Renal pelvis (tissue), 1 donor: ENCODE measurements at regions not wholly inside any gene's neighbourhood (a gene's known extent, or its start where the extent isn't known, plus 50 kb on each side); places are given as distances from the start of the nearest gene placed in this dataset.
"Not testable (repeated sequence)": the region's sequence is repeated elsewhere in the genome, so short reads cannot be mapped to it uniquely, and the experiment has no call there.

Experiments
- DNase-seq: peaks from one replicate; pipeline ENCODE4 v3.0.0-alpha.2; 2013

DNA sequence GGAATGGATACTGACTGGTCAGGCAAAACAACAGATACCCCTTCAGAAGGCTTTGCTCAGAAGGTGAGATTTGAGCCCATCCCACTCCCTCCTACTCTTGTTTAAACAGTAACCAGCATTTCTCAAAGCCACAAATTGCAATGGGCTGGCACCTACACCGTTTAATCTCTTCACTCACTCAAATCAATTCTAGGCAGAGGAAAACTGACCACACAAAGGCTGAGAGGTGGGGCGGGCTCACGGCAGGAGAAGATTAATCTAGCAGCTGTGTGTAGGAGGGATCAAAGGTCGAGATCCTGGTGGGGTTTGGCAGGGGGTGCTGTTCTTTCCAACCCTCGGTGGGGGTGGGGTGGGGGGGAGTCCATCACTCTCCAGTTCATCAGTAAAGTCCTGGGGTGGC is 622.4 kb downstream of the BCOR start:
- DNase-seq, result no peak

DNA sequence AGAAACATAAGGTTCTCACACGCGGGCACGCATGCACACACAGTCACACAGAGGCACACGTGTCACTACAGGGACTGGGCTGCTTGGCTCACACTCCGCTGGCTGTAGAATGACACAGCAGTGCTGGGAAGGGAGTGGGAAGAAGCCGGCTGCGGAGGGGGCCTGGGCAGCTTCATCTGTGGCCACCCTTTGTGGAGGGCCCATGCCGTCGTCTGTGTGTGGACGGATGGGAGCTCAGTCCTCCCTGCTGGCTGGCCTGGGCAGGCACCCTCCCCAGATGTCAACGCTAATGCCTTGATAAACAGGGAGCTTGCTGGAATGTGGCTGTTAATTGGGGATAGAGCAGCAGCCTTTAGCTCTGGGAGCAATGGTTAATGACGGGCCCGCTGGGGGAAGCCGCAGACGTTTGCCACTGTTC is 621.1 kb downstream of the BCOR start:
- DNase-seq, result no peak

DNA sequence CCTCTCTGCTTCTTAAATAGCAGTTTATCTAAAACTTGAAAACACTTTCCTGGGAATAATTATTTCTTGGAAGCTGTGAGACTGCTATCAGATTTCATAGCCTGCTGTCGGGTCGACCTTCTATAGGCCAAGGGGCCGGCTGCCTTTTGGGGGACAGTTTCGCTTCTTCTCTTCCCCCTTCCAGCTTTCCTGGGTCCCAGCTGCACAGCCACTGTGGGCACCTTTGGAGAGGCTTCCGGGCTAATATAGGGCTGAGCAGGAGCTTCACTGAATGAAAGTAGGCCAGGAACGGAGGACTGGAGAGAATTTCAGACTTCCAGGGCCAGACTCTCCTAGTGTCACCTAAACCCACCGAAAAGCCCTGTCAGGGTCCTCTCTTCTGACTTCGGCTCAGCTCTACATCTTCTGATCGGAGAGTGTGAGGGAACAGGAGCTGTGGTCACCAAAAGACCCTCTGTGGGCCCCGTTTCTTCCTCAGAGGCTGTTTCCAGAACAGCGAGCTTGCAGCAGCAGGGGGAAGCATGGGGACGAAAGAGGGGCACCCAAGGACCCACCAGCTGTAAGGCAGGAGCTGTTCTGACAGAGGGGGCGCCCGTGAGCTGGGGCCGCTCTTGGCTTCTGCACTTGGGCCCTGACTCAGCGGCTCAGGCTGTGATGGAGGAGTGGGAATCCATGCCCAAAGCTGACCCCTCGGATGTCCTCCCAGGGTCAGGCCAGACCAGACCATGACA is 620.6 kb downstream of the BCOR start:
- DNase-seq, result no peak

DNA sequence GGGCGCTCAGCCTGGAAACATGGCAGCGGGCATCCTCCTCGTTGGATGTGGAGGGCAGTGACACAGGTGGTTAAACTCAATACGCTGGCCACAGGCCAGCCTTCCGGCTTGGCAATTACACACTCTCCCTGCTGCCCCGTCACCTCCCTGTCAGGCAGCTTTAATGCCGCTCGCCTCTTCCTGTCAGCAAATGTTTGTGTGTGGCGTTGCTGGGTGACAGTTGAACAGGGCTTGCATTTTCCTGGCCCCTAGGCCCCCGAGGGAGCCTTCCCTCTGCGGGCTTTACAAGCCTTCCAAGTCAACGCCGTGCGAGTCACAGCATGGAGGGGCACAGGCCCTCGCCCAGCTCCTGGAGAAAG is 620.0 kb downstream of the BCOR start:
- DNase-seq, result peak; percentile 82

DNA sequence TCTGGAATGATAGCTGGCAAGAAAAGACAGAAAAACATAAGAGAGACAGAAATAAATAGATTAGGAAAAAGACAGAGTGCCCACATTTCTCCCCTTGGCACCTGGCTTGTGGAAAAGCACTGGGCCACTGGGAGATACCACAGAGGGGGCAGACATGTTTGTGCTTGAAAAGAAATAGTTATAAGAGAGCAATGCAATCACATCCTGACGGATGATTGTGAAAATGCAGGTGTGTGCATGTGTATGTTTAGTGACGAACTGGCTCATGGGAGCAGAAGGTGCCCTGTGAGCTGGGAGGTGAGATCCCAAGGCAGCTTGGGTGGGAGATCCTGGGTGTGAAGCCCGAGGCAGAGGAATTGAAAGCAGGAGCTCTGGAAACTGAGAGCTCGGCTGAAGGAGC is 617.9 kb downstream of the BCOR start:
- no peak for DNase-seq

DNA sequence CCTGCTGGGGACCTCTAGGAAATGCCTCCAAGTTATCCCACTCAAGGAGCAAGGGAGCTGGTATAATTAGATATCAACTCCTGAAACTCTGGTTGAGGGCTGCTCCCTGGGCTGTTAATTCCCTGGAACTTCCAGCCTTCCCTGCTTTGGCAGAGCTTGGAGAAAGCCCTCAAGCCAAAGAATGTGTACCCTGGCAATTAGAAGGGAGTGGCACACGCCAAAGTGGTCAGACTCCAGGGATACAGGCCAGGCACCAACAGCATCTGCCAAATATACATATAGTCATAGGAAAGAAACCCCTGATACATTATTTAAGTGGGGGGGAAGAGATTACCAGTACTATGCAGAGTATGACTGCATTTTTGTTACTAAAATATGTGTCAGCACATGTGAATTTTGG is 616.8 kb downstream of the BCOR start:
- DNase-seq, result no peak

DNA sequence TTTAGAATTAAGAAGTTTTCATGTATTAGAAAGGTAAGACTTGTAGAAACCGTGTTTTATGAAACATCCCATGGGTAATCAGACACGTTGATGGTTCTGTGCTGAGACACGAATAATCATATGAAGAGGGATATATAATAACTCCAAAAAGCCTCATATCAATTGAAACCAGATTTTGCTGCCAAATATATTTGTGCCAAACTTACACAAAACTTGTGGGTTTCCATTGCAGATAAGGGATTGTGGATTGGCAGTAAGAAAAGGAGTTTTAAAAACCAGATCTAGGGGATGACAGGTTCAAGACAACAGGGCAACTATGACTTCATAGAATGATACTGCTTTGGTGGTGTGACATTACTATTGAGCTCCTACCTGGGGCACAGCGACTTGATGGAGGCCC is 616.1 kb downstream of the BCOR start:
- no peak for DNase-seq

DNA sequence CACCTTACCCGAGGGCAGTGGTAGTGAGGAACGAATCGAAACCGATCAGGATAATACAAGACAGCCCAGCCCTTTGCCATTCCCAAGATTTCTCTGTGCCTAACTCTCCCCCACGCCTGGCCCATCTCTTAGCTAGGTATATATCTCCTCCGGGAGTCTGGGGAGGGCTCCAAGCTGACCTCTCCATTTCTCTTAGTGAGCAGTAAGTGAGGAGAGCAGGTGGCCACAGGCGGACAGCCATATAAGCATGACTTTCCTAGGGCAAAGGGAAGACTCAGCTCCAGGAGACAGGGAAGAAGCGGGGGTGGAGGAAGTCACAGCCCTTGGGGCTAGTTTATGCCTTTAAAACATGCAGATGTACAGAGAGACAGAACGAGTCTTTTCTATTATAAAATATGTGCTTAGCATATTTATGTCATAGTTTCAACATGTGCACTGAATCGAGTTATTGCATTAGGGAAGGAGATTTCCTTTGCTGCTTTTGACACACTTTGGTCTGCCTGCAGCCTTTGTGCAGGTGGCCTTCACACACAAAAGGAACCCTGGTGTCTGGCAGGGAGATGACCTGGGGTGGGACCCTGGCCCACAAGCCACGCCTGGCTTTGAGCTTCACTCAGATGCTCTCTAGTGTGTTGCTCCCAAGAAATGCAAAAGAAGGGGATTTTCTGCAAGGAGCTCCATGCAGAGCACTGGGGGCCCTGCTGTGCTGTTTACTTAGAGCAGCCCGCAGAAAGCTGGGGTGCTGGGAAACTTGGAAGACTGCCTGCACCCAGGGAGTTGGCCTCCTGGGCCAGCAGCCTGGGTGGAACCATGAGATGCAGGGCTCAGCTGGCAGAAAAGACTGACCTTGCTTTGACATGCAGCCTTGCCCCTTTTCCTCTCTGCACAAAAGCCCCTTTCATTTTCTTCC is 613.3 kb downstream of the BCOR start:
- no peak for DNase-seq

DNA sequence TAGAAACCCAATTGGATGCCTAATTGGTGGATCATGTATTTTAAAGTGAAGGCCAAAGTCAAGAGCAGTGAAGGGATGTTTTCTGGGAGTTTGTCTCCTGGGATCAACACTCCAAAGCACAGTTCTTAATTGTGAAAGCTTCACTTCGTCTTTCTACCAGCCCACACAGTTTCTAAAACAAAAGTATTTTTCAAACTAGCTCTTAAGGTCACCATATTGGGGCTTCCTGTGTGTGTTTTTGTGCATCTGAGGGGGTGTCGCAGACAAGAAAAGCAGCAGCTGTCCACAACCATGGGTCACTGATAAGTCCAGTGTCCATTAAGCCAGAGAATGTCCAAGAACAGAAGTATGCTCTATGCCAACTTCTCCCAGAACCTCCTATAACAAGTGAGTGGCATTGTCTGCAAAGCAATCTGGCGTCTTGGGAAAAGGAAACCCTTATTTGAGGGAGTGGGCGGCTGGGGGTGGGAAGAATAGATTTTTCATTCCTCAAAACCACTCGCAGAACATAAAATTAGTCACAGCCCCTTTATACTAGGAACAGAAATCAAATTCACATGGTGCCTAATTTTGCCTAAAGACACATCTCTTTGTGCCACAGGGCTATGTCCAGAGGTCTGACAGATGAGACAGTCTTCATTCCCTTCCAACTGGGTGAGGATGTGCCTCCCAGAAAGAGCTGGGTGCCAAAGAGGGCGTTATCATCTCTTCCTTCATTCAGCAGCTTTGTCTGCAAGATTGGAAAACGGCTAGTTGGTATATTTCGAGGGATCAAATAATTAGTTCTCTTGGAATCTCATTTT is 610.4 kb downstream of the BCOR start:
- no peak for DNase-seq

DNA sequence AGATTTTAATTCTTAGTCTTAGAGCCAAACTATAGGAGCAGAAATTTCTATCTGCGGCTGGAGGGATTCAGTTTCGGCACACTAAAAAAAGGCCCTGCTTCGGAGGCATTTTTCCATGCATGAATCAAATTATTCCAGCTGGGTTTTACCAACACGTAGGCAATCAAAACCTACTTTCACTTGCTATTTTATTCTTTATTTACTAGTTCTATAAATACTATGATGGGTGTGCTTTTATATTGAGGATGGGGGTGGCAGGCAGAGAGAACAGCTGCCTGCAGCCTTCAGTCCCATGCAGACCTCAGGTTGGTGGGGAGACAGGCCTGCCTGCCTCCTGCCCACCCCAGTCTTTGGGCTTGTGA is 609.8 kb downstream of the BCOR start:
- no peak for DNase-seq

DNA sequence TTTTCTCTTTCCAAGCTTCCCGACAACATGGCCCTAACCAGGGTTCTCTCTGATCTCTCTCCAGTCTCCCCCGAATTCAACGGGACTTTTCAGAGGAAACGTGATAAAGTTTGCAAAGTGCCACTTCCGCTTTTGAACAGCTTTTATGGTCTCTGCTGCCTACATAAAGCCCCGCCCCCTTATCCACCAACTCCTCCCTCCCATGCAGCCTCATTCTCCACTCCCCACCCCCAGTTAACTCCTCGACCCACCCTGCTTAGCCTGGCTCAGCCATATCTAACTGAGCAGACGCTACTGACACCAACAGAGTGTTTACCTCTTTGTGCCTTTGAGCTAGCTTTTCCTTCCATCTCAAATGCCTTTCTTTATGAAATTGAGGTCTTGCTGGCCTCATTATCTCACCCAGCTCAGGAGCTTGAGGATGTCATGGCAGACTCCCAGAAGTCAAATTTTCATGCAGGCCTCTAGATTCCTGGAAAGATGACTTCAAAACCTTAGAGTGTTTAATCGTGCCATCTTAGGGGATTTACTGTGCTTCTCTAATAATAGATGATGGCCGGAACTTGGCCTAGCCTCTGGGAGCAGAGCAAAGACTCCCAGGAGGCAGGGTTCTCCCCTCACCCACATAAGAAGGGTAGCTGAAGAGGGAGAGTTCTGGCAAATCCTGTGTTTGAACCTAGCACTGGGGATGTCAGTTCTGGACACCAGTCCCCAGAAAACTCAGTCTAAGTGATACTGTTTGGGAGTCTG is 606.0 kb downstream of the BCOR start:
- no peak for DNase-seq

DNA sequence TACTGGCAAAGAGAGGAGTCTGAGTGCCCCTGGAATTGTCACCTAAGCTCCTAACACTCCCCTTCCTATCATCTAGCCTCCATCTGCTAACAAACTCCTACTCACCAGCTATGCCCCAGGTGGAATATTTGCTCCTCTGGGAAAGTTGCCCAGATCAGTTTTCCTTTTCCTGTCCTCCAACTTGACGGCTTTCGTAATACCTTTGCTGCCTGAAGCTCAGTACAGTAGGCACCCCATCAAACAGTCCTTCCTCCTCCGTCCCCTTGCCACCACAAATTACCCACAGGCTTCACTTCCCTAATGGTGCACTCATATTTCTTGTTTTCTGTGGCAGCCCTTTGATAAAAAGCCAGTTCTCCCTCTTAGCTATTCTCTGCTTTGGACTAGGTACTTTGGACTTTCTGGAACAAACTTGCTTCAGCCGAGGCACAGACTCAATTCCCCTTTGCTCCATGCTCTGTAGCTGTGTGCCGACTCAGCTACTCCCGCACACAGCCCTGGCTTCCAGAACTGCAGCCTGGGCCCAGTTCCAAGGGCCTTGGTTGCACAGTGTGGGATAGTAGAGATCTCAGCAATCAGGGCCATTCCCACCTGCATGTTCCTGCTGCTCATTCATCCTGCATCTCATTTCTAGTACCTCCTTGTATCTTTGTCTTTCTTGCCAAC is 605.1 kb downstream of the BCOR start:
- DNase-seq, result no peak

DNA sequence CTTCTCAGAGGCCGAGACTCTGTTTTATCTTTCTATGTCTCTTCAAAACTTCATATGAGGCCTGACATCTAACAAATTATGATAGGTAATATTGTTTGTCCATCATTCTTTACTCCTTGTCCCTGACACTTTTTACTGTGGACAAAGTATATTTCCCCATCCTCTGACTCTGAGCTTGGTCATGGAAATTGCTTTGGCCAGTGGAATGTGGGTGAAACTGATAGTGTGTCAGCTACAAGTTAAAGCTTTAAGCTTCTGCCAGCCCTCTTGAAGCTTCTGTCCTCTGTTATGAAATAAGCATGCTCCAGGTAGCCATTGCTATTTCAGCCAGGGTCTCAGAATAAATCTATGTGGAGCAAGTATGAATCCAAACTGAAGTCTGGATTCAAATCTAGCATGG is 604.6 kb downstream of the BCOR start:
- DNase-seq, result no peak

DNA sequence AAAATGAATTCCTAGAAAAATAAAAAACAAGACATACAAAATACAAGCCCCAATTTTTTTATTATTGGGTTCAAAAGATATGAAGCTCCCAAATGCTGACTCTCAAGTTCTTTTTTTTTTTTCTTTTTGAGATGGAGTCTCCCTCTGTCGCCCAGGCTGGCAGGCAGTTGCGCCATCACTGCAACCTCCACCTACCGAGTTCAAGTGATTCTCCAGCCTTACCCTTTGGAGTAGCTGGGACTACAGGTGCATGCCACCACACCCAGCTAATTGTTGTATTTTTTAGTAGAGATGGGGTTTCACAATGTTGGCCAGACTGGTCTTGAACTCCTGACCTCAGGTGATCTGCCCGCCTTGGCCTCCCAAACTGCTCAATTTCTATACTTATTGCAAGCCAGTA is 600.6 kb downstream of the BCOR start:
- not testable (repeated sequence) for DNase-seq

DNA sequence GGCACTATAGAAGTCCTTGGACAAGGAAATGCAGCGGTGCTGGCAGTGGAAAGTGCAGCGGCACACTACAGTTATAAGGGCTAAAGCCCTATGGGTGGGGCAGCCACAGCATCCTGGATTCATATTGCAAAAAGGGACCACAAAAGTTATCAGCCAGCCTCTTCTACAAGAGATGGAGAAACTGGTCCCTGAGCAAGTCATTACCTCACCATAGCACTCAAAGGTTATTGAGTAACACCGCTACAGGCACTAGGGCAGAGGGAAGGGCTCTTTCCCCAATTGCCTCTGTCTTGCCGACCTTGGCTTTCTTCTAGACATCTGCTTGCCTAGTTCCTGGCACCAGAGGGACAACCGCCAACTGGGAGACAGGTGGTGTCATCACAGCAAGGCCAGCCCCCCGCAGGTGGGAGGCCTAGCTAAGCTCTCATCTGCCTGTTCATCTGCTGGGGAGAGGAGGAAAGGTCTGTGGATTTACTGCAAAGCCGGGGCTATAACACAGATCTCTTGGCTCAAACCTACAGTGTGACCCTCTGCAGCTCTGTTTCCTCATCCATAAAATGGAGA is 600.0 kb downstream of the BCOR start:
- no peak for DNase-seq

DNA sequence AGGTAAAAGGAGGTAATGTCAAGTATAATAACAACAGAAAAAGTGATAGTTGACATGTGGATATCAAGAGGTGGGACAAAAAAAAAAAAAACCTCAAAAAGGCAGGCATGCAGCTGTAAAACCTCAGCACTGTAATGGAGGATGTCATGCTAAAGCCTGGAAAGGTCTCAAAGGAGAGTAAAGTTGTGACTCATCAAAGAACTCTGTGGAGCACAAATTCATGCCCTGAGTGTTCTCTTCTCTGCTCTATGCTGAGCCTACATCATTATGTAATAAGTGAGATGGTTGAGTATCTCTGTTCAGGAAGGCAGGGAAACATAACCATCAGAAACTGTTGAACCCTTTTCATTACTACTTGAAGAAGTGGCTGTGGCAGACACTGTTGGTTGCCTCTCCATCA is 597.8 kb downstream of the BCOR start:
- no peak for DNase-seq

DNA sequence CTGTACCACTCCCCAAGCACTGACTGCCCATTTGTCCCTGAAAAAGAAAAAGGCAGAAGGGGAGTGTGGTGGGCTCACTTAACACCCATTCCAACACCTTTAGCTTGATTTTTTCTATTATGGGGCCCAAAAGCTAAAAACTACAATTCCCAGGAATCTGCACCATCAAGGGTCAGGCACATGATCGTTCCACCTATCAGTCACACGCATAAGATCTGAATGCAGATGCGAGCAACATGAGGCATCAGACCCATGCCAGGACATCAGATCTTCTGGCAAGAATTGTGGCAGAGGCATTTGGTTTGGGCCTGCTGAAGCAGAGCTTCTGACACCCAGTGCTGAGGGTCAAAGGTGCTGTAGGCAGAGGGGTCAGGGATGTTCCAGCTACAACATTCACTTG is 595.9 kb downstream of the BCOR start:
- DNase-seq, result no peak

DNA sequence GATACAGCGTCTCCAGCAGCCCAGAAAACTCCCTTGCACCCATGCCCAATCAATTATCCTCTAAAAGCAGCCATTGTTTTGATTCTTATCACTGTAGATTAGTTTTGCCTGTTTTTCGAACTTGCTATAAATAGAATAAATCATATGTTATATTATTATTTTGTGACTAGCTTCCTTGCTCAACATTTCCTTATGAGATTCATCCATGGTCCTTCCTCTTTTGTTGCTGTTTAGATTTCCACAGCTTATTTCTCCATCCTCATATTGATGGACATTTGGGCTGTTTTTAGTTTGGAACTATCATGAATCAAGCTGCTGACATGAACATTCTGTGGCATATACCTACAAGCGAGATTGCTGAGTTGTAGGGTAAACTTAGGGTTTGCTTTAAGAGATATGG is 595.3 kb downstream of the BCOR start:
- DNase-seq, result no peak

DNA sequence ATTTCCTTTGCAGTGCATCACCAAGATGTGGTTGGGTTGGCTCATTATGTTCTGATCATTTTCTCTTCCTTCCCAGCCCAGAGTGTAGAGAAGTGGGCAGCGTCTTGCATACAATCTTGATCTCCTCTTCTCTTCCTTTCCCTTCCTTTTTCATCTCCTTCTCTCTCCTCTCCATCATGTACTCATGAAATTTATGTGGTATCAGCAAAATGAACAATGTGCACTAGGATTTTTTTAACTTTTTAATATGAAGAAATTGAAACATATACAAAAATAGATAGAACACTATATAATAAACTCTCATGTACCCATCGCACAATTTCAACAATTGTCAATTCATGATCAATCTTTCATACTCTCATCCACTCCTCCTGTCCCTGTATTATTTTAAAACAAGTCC is 593.5 kb downstream of the BCOR start:
- DNase-seq, result no peak

DNA sequence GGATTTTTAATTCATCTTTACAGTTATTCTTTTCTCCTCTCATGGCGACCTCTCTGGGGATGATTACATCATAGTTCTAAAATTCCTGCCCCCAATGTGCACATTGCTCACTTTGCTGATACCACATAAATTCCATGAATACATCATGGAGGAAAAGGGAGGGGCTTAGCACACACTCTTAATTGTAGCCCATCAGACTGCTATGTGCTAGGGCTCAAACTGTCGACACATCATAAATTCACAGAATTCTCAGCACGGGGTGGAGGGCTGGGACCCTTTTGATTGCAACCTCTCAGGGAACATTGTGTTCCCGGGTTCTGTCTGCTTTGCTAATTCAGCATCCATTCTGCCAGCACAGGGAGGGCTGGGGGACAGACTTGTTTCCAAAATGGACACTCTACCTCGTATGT is 592.9 kb downstream of the BCOR start:
- no peak for DNase-seq

DNA sequence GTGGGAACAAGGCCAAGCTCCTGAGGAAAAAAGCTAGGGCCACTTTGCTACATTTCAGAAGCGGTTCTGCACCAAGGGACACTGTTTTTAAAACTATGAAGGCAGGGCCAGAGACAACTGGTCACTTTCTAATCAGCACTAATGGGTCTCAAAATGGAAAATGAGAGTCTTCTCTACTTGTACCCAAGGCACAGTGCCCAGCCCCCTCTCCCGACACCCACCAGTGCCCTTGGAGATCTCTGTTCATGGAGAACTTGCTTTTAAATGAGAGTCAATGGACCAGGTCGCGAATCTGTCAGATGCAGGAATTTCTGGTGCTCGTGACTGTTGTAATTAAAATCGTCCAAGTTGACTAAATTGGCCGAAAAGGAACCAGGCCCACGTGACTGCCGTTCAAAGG is 591.6 kb downstream of the BCOR start:
- DNase-seq, result no peak
